DND-41 (cell line): ENCODE measurements at regions not wholly inside any gene's neighbourhood (a gene's known extent, or its start where the extent isn't known, plus 50 kb on each side); places are given as distances from the start of the nearest gene placed in this dataset.

ENCODE experiments used
- EZH2 ChIP-seq: IDR thresholded peaks from 3 replicates; pipeline ENCODE4 v1.6.1; 2012; ENCODE audit warnings: borderline replicate concordance, low read depth, mild to moderate bottlenecking, moderate library complexity, low read length, inconsistent platforms; ENCODE audit not compliant: severe bottlenecking
- TF ChIP-seq, protein P1 (sequence below): IDR thresholded peaks from 2 replicates; pipeline ENCODE4 v1.5.1; 2012; ENCODE audit warnings: borderline replicate concordance, low read length, moderate library complexity, mild to moderate bottlenecking; ENCODE audit not compliant: poor library complexity, severe bottlenecking; ENCODE audit errors: extremely low read depth

DNA sequence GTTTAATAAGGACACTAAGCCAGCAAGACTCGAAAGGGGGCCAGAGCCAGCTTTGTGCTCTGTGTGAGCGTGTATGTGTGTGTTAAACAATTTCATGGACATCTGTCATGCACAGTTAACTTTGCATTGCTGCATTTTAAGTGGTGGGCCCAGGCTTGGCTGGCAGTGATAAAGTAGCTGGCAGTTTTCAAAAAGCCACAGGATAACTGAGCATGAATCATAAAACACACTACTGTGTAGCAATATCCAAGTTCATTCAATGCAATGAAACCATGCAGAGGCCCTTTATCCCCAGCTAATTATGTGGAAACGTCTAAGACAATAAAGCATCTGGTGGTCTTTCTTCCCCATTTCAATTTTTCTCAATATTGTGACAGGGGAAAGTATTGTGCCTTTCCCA, 132.9 kb downstream of the NKX6-1 start:
- TF ChIP-seq, protein P1, sequence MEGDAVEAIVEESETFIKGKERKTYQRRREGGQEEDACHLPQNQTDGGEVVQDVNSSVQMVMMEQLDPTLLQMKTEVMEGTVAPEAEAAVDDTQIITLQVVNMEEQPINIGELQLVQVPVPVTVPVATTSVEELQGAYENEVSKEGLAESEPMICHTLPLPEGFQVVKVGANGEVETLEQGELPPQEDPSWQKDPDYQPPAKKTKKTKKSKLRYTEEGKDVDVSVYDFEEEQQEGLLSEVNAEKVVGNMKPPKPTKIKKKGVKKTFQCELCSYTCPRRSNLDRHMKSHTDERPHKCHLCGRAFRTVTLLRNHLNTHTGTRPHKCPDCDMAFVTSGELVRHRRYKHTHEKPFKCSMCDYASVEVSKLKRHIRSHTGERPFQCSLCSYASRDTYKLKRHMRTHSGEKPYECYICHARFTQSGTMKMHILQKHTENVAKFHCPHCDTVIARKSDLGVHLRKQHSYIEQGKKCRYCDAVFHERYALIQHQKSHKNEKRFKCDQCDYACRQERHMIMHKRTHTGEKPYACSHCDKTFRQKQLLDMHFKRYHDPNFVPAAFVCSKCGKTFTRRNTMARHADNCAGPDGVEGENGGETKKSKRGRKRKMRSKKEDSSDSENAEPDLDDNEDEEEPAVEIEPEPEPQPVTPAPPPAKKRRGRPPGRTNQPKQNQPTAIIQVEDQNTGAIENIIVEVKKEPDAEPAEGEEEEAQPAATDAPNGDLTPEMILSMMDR: no peak
- TF ChIP-seq EZH2: no peak
